PFSK-1 (cell line): ENCODE measurements at regions not wholly inside any gene's neighbourhood (a gene's known extent, or its start where the extent isn't known, plus 50 kb on each side); places are given as distances from the start of the nearest gene placed in this dataset.

ENCODE experiments used
- FOXP2 ChIP-seq: optimal IDR thresholded peaks from 2 replicates; pipeline ENCODE3; 2011; ENCODE audit warnings: borderline replicate concordance, control low read depth, inconsistent platforms; ENCODE audit not compliant: insufficient read depth; ENCODE audit errors: extremely low read length, extremely low read depth
- POLR2AphosphoS5 ChIP-seq: IDR thresholded peaks from 2 replicates; pipeline ENCODE4 v1.6.1; 2012; ENCODE audit warnings: low read depth, mild to moderate bottlenecking, control low read depth, low read length, moderate library complexity
- REST ChIP-seq, 2 experiments: IDR thresholded peaks; 2 replicates each; pipeline versions ENCODE4 v1.6.1 to v1.8.0; 2011 to 2012; ENCODE audit warnings: low read depth in 2 of 2, low read length in 2 of 2, control low read depth in 1 of 2, inconsistent platforms in 1 of 2, mild to moderate bottlenecking in 1 of 2, moderate library complexity in 1 of 2; ENCODE audit not compliant: insufficient read depth in 1 of 2
- SIN3A ChIP-seq: IDR thresholded peaks from 2 replicates; pipeline ENCODE4 v1.6.1; 2012; ENCODE audit warnings: mild to moderate bottlenecking, low read length, moderate library complexity, borderline replicate concordance; ENCODE audit not compliant: insufficient read depth
- TAF1 ChIP-seq: IDR thresholded peaks from 2 replicates; pipeline ENCODE4 v1.6.1; 2012; ENCODE audit warnings: low read length, control low read depth, borderline replicate concordance; ENCODE audit not compliant: insufficient read depth

DNA sequence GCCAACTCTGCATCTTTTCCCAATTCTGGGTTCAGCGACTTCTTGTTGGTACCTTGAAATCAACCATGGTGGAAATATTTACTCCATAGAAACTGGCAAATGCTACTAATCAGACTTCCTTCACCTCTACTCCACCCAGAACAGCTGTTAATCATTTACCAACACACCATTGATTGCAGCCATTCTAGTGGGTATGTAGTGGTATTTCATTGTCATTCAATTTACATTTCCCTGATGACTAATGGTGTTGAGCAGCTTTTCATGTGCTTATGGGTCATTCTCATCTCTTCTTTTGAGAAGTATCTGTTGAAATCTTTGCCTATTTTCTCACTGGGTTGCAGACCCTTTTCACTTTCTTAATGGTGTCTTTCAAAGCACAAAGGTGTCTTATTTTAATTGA lies 122.4 kb upstream of the MSX2 start:
- no peak for TF ChIP-seq SIN3A
- TF ChIP-seq TAF1: no peak
- no peak for TF ChIP-seq REST (IDR thresholded peaks at IDR 0.05; ENCODE audit: insufficient read depth in 1 of 2, low read depth in 2 of 2, low read length in 2 of 2)
- TF ChIP-seq FOXP2: no peak
- no peak for TF ChIP-seq POLR2AphosphoS5

DNA sequence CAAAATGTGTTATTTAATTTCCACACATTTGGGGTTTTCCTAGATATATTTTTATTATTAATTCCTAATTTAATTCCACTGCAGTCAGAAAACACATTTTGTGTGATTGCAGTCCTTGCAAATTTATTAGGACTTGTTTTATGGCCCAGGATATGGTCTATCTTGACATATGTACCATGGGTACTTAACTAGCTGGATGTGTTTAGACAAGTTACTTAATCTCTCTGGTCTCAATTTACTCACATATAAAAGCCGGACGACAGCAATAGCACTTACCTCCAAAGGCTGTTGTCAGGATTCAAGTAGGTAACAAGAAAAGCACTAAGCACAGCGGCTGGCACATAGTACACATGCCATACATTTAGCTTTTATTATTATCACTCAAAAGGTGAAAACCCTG lies 118.2 kb upstream of the MSX2 start:
- TF ChIP-seq REST (IDR thresholded peaks at IDR 0.05; ENCODE audit: insufficient read depth in 1 of 2, low read depth in 2 of 2, low read length in 2 of 2) (no peak), SIN3A (no peak), FOXP2 (no peak), POLR2AphosphoS5 (no peak), TAF1 (no peak)

DNA sequence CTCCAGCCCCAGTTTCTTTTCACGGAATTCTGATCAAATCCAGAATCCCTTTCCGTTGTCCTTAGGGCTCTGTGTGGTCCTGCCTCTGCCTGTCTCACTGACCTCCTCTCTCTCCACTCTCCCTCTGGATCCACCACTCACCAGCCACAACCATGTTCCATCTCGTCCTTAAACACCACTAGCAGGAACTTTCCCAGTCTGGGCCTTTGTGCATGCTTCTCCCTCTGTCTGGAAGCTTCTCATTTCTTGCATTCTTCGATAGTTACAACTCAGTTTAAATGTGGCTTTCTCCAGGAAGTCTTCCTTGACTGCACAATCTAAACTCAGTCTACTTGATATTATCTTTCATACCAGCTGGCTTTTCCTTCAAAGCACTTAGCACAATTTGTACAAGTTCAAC lies 117.7 kb upstream of the MSX2 start:
- TF ChIP-seq SIN3A (no peak), REST (IDR thresholded peaks at IDR 0.05; ENCODE audit: insufficient read depth in 1 of 2, low read depth in 2 of 2, low read length in 2 of 2) (no peak), FOXP2 (no peak), TAF1 (no peak), POLR2AphosphoS5 (no peak)

- TF ChIP-seq SIN3A: no peak
- TF ChIP-seq POLR2AphosphoS5: no peak
These were observed 117.2 kb upstream of the MSX2 start for GRCh38 chr5:174607205-174607604.

GRCh38 chr5:174607916-174608315 lies 116.5 kb upstream of the MSX2 start:
- TF ChIP-seq SIN3A: no peak
- no peak for TF ChIP-seq TAF1
- TF ChIP-seq REST (IDR thresholded peaks at IDR 0.05; ENCODE audit: insufficient read depth in 1 of 2, low read depth in 2 of 2, low read length in 2 of 2): no peak
- no peak for TF ChIP-seq FOXP2
- no peak for TF ChIP-seq POLR2AphosphoS5

DNA sequence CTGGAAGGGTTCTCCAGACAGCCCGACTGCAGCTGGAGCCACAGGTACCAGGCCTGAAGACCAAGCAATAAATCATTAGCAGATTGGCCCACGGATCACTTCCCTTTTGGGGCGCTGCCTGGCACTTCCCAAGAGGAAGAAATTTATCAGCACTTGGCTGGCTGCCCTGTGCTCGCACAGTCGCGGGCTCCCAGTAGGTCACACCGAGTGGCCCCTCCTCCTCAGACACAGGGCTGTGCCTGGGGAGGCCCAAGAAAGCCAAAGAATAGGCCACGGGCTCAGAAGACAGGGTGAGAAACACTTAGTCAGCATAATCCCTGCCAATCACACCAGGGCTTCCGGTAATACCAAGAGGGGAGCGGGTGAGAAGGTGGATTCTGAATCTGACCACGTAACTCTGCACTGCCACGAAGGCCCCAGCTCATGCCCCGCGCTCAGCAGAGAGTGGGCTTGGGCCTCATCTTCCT lies 115.7 kb upstream of the MSX2 start:
- TF ChIP-seq TAF1 (no peak), POLR2AphosphoS5 (no peak), FOXP2 (no peak), SIN3A (no peak), REST (IDR thresholded peaks at IDR 0.05; ENCODE audit: insufficient read depth in 1 of 2, low read depth in 2 of 2, low read length in 2 of 2) (no peak)
